Left lung (tissue), 4 donors: ENCODE measurements at regions not wholly inside any gene's neighbourhood (a gene's known extent, or its start where the extent isn't known, plus 50 kb on each side); places are given as distances from the start of the nearest gene placed in this dataset.

Experiments used
- ATAC-seq: fragments of 200-7000 bp; cut with Tn5 transposase; one replicate; pipeline ENCODE4 v1.9.1; 2020; ENCODE audit warnings: moderate library complexity
- DNase-seq, 4 donors: peaks; one replicate each; pipeline ENCODE4 v3.0.0-alpha.2; 2013 to 2020
- H3K27ac ChIP-seq, 2 donors: fragments of 200-600 bp; sonication (generic) in 1 of 2; one replicate each; pipeline versions ENCODE4 v1.5.0 to v1.8.0; 2020 to 2021
- H3K27me3 ChIP-seq, 2 donors: fragments of 200-600 bp; sonication (generic) in 1 of 2; one replicate each; pipeline versions ENCODE4 v1.5.0 to v1.8.0; 2020 to 2021
- H3K36me3 ChIP-seq, 2 donors: fragments of 200-600 bp; sonication (generic) in 1 of 2; one replicate each; pipeline versions ENCODE4 v1.5.0 to v1.8.0; 2020 to 2021
- H3K4me1 ChIP-seq, 2 donors: fragments of 200-600 bp; one replicate each; pipeline ENCODE4 v1.8.0; 2021
- H3K4me3 ChIP-seq, 2 donors: fragments of 200-600 bp; sonication (generic) in 1 of 2; one replicate each; pipeline versions ENCODE4 v1.5.0 to v1.8.0; 2020 to 2021; ENCODE audit warnings: mild to moderate bottlenecking in 1 of 2
- H3K9me3 ChIP-seq, 2 donors: fragments of 200-600 bp; sonication (generic) in 1 of 2; one replicate each; pipeline versions ENCODE4 v1.5.0 to v1.8.0; 2020 to 2021
- intact Hi-C, 2 donors: fragments of 100-400 bp; cut with DNase I; formaldehyde crosslinking; loops; one replicate each; pipeline versions ENCODE4 v1.11.2 to v1.14.2; 2022
- TF ChIP-seq, protein P1 (sequence below), 2 donors: fragments of 200-600 bp; sonication (generic) in 1 of 2; IDR thresholded peaks; one replicate each; pipeline versions ENCODE4 v1.5.0 to v1.8.0; 2021; ENCODE audit warnings: antibody characterized with exemption in 2 of 2
- donor health status: DM: no; HTN: yes; CAD: no.
- donor health status: DM: no; HTN: no; CAD: no.

GRCh38 chr13:73335210-73335609 is 276.4 kb downstream of the KLF5 start:
- no peak for ATAC-seq
- Histone ChIP-seq H3K9me3 (no peaks in the 10 kb centered on the region), H3K36me3 (no peaks in the 10 kb centered on the region), H3K27ac (no peak overlapping the region), H3K4me1 (no peaks in the 10 kb centered on the region), H3K27me3 (no peaks in the 10 kb centered on the region), H3K4me3 (no peak overlapping the region)
- DNase-seq, result no peak
- intact Hi-C loops, result no loop called here
- TF ChIP-seq, protein P1, sequence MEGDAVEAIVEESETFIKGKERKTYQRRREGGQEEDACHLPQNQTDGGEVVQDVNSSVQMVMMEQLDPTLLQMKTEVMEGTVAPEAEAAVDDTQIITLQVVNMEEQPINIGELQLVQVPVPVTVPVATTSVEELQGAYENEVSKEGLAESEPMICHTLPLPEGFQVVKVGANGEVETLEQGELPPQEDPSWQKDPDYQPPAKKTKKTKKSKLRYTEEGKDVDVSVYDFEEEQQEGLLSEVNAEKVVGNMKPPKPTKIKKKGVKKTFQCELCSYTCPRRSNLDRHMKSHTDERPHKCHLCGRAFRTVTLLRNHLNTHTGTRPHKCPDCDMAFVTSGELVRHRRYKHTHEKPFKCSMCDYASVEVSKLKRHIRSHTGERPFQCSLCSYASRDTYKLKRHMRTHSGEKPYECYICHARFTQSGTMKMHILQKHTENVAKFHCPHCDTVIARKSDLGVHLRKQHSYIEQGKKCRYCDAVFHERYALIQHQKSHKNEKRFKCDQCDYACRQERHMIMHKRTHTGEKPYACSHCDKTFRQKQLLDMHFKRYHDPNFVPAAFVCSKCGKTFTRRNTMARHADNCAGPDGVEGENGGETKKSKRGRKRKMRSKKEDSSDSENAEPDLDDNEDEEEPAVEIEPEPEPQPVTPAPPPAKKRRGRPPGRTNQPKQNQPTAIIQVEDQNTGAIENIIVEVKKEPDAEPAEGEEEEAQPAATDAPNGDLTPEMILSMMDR (IDR thresholded peaks at IDR 0.05), result no peak

GRCh38 chr13:73334445-73334844 is 275.6 kb downstream of the KLF5 start:
- Histone ChIP-seq H3K36me3 (no peaks in the 10 kb centered on the region), H3K4me1 (no peaks in the 10 kb centered on the region), H3K4me3 (no peak overlapping the region), H3K27ac (no peak overlapping the region), H3K9me3 (no peaks in the 10 kb centered on the region), H3K27me3 (no peaks in the 10 kb centered on the region)
- TF ChIP-seq, protein P1 (IDR thresholded peaks at IDR 0.05), result no peak
- ATAC-seq (no peak), DNase-seq (no peak)
- intact Hi-C loops, result no loop called here

DNA sequence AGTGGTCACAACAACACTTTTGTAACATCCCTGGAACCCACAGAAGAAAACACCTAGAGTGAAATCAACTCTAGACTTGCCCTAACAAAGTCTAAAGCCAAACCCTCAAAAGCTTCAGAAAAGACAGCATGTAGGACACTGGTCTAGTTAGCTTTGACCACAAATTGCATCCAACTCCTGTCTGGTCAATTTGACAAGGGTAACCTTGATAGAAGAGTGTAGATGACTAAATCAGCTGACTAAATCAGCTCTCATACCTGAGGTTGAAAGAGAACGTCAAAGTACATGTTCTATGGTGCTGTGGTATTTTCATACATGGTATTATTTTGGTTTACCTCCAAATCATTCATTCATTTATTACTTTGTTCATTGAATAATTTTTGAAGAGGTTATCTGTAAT is 272.8 kb downstream of the KLF5 start:
- TF ChIP-seq, protein P1 (IDR thresholded peaks at IDR 0.05), result no peak
- ATAC-seq, result no peak
- intact Hi-C loops, result no loop called here

GRCh38 chr13:73329355-73329754 is 270.6 kb downstream of the KLF5 start:
- H3K4me1 ChIP-seq, result no peaks in the 10 kb centered on the region
- ATAC-seq (no peak), DNase-seq (no peak)
- H3K27ac ChIP-seq, result no peak overlapping the region
- no peaks in the 10 kb centered on the region for H3K9me3 ChIP-seq
- intact Hi-C loops, result no loop called here
- TF ChIP-seq, protein P1 (IDR thresholded peaks at IDR 0.05), result no peak
- no peak overlapping the region for H3K4me3 ChIP-seq
- no peaks in the 10 kb centered on the region for H3K36me3 ChIP-seq
- no peaks in the 10 kb centered on the region for H3K27me3 ChIP-seq

More for the DNA sequence above, 272.8 kb downstream of the KLF5 start:
- H3K4me3 ChIP-seq, result no peak overlapping the region
- H3K9me3 ChIP-seq, result no peaks in the 10 kb centered on the region
- H3K36me3 ChIP-seq, result no peaks in the 10 kb centered on the region
- no peaks in the 10 kb centered on the region for H3K27me3 ChIP-seq
- DNase-seq, result no peak
- no peak overlapping the region for H3K27ac ChIP-seq
- no peaks in the 10 kb centered on the region for H3K4me1 ChIP-seq

- no peak for DNase-seq
- Histone ChIP-seq H3K4me3 (no peak overlapping the region), H3K36me3 (no peaks in the 10 kb centered on the region), H3K27me3 (no peaks in the 10 kb centered on the region), H3K9me3 (no peaks in the 10 kb centered on the region), H3K4me1 (no peaks in the 10 kb centered on the region), H3K27ac (no peak overlapping the region)
- no peak for ATAC-seq
- TF ChIP-seq, protein P1 (IDR thresholded peaks at IDR 0.05), result no peak
- intact Hi-C loops, result no loop called here
Measured at GRCh38 chr13:73327579-73327978, 268.8 kb downstream of the KLF5 start.
